H1 (cell line): ENCODE measurements at regions not wholly inside any gene's neighbourhood (a gene's known extent, or its start where the extent isn't known, plus 50 kb on each side); places are given as distances from the start of the nearest gene placed in this dataset.

ENCODE experiments used
- CTCF ChIA-PET: fragments of 300-600 bp; sonication (Branson Sonifier 250); formaldehyde crosslinking; loops from one replicate; lab custom pipeline; 2021; ENCODE audit not compliant: partially characterized antibody; lab: Charles Lee
- POLR2A ChIA-PET: fragments of 300-600 bp; sonication (Branson Sonifier 250); formaldehyde crosslinking; loops from one replicate; lab custom pipeline; 2021; ENCODE audit warnings: inconsistent platforms; ENCODE audit not compliant: partially characterized antibody; lab: Charles Lee
- DNase-seq, 2 experiments: peaks; one replicate each; pipeline versions ENCODE4 v3.0.0 to v3.0.0-alpha.2; 2010 to 2022; ENCODE audit warnings: low spot score in 2 of 2, low read depth in 1 of 2, mixed read lengths in 1 of 2
- FAIRE-seq: peaks from 2 replicates; lab custom pipeline; 2011; peaks lifted over from hg19 to GRCh38; lab: Jason Lieb, UNC
- H2AFZ ChIP-seq: 2 replicates; pipeline ENCODE4 v1.8.1; 2012; ENCODE audit warnings: low read length, inconsistent platforms
- H2AK5ac ChIP-seq: 2 replicates; pipeline ENCODE4 v1.6.1; 2013; ENCODE audit warnings: low read depth, low read length
- H2BK120ac ChIP-seq: replicated peaks from 2 replicates; pipeline ENCODE3; 2013; ENCODE audit warnings: low read depth, low read length, inconsistent platforms
- H2BK12ac ChIP-seq: 2 replicates; pipeline ENCODE4 v1.6.1; 2013; ENCODE audit warnings: low read depth, low read length
- H2BK15ac ChIP-seq: 2 replicates; pipeline ENCODE4 v1.6.1; 2013; ENCODE audit warnings: low read length
- H2BK20ac ChIP-seq: 2 replicates; pipeline ENCODE4 v1.6.1; 2013; ENCODE audit warnings: low read length
- H2BK5ac ChIP-seq: 2 replicates; pipeline ENCODE4 v1.6.1; 2013; ENCODE audit warnings: low read depth, low read length
- H3K14ac ChIP-seq: 2 replicates; pipeline ENCODE4 v1.6.1; 2013; ENCODE audit warnings: inconsistent platforms; ENCODE audit not compliant: insufficient read length
- H3K18ac ChIP-seq: 2 replicates; pipeline ENCODE4 v1.6.1; 2013; ENCODE audit warnings: low read length; ENCODE audit errors: extremely low read depth
- H3K23ac ChIP-seq: 2 replicates; pipeline ENCODE4 v1.6.1; 2013; ENCODE audit warnings: inconsistent platforms; ENCODE audit not compliant: insufficient read length
- H3K23me2 ChIP-seq: 2 replicates; pipeline ENCODE4 v1.6.1; 2013; ENCODE audit warnings: low read depth, low read length
- H3K27ac ChIP-seq: 2 replicates; pipeline ENCODE4 v1.6.1; 2011; ENCODE audit warnings: low read depth, low read length, inconsistent platforms
- H3K27me3 ChIP-seq, 4 experiments: replicated peaks in 1 of 4; 1 replicate in 1 of 4; 2 replicates in 3 of 4; pipeline versions ENCODE4 v1.6.1 to v1.8.1; 2011 to 2013; ENCODE audit warnings: low read length in 3 of 4, mild to moderate bottlenecking in 3 of 4, inconsistent platforms in 2 of 4, mixed read lengths in 2 of 4, moderate library complexity in 1 of 4; ENCODE audit not compliant: control insufficient read depth in 3 of 4, insufficient read depth in 3 of 4; ENCODE audit errors: extremely low read depth in 1 of 4
- H3K36me3 ChIP-seq, 4 experiments: 2 replicates each; pipeline versions ENCODE4 v1.6.1 to v1.8.1; 2011 to 2013; ENCODE audit warnings: mild to moderate bottlenecking in 4 of 4, low read length in 3 of 4, moderate library complexity in 2 of 4, control low read depth in 1 of 4, inconsistent platforms in 1 of 4; ENCODE audit not compliant: insufficient read depth in 4 of 4, control insufficient read depth in 2 of 4
- H3K4ac ChIP-seq: replicated peaks from 2 replicates; pipeline ENCODE3; 2013; ENCODE audit warnings: low read length, low read depth, mixed read lengths, inconsistent platforms; ENCODE audit not compliant: insufficient read length
- H3K4me1 ChIP-seq, 4 experiments: replicated peaks in 1 of 4; 1 replicate in 1 of 4; 2 replicates in 3 of 4; pipeline versions ENCODE4 v1.6.1 to v1.8.1; 2011 to 2013; ENCODE audit warnings: low read length in 3 of 4, inconsistent platforms in 2 of 4, mixed read lengths in 1 of 4; ENCODE audit not compliant: insufficient read depth in 4 of 4, control insufficient read depth in 3 of 4
- H3K4me2 ChIP-seq, 2 experiments: 2 replicates each; pipeline versions ENCODE4 v1.6.1 to v1.8.1; 2011 to 2013; ENCODE audit warnings: low read depth in 2 of 2, low read length in 2 of 2, control low read depth in 1 of 2, inconsistent platforms in 1 of 2, mild to moderate bottlenecking in 1 of 2; ENCODE audit not compliant: insufficient read depth in 1 of 2
- H3K4me3 ChIP-seq, 4 experiments: fragments of 200-600, 300-600 bp in 1 of 4; sonication (generic), shearing (Covaris generic), sonication (Bioruptor Twin) in 1 of 4; 2 replicates each; pipeline versions ENCODE4 v1.5.1 to v1.8.1; 2011 to 2016; ENCODE audit warnings: low read length in 4 of 4, low read depth in 3 of 4, control low read depth in 2 of 4, inconsistent platforms in 2 of 4, mild to moderate bottlenecking in 2 of 4, mixed read lengths in 1 of 4, moderate library complexity in 1 of 4; ENCODE audit not compliant: insufficient read depth in 2 of 4; ENCODE audit errors: extremely low read depth in 1 of 4
- H3K56ac ChIP-seq: replicated peaks from 2 replicates; pipeline ENCODE3; 2013; ENCODE audit warnings: low read depth, mild to moderate bottlenecking, mixed read lengths, low read length, inconsistent platforms; ENCODE audit not compliant: insufficient read length
- H3K79me1 ChIP-seq: 2 replicates; pipeline ENCODE4 v1.6.1; 2013; ENCODE audit warnings: low read depth, low read length, control low read depth
- H3K79me2 ChIP-seq, 2 experiments: 2 replicates each; pipeline versions ENCODE4 v1.6.1 to v1.8.1; 2012 to 2013; ENCODE audit warnings: low read length in 2 of 2, mild to moderate bottlenecking in 2 of 2, inconsistent platforms in 1 of 2; ENCODE audit not compliant: insufficient read depth in 2 of 2, control insufficient read depth in 1 of 2
- H3K9ac ChIP-seq, 4 experiments: replicated peaks in 1 of 4; 1 replicate in 1 of 4; 2 replicates in 3 of 4; pipeline versions ENCODE4 v1.6.1 to v1.8.1; 2011 to 2013; ENCODE audit warnings: low read depth in 3 of 4, low read length in 3 of 4, control low read depth in 2 of 4, mild to moderate bottlenecking in 2 of 4, moderate library complexity in 2 of 4, inconsistent platforms in 1 of 4; ENCODE audit errors: extremely low read depth in 1 of 4
- H3K9me3 ChIP-seq, 2 experiments: 2 replicates each; pipeline versions ENCODE4 v1.6.1 to v1.8.1; 2012 to 2013; ENCODE audit warnings: mild to moderate bottlenecking in 2 of 2, moderate library complexity in 2 of 2, control low read depth in 1 of 2, inconsistent platforms in 1 of 2, low read depth in 1 of 2, low read length in 1 of 2, mixed read lengths in 1 of 2; ENCODE audit not compliant: insufficient read depth in 2 of 2
- H4K20me1 ChIP-seq, 2 experiments: replicated peaks in 1 of 2; 2 replicates each; pipeline versions ENCODE3 to v1.8.1; 2011 to 2013; ENCODE audit warnings: inconsistent platforms in 2 of 2, low read length in 2 of 2, mild to moderate bottlenecking in 1 of 2; ENCODE audit not compliant: insufficient read depth in 2 of 2, control insufficient read depth in 1 of 2
- H4K5ac ChIP-seq: 2 replicates; pipeline ENCODE4 v1.6.1; 2013; ENCODE audit warnings: low read length, low read depth, mixed read lengths, inconsistent platforms; ENCODE audit not compliant: insufficient read length
- H4K8ac ChIP-seq: 2 replicates; pipeline ENCODE4 v1.8.0; 2013; ENCODE audit warnings: mild to moderate bottlenecking, moderate library complexity, low read length, inconsistent platforms; ENCODE audit not compliant: insufficient read depth; ENCODE audit errors: extremely low read depth
- H4K91ac ChIP-seq: replicated peaks from 2 replicates; pipeline ENCODE3; 2013; ENCODE audit warnings: low read length, mixed read lengths, inconsistent platforms; ENCODE audit not compliant: insufficient read length
- HDAC2 ChIP-seq, 2 experiments: fragments of 300-600 bp in 1 of 2; sonication (generic) in 1 of 2; IDR thresholded peaks; 2 replicates each; pipeline ENCODE4 v1.6.1; 2011 to 2012; ENCODE audit warnings: low read depth in 2 of 2, low read length in 2 of 2, mild to moderate bottlenecking in 2 of 2, moderate library complexity in 2 of 2, borderline replicate concordance in 1 of 2, inconsistent platforms in 1 of 2
- KDM5A ChIP-seq: fragments of 200-600 bp; IDR thresholded peaks from 2 replicates; pipeline ENCODE4 v1.7.1; 2012; ENCODE audit warnings: mild to moderate bottlenecking, low read length, inconsistent platforms, mixed read lengths
- PHF8 ChIP-seq: fragments of 200-600 bp; sonication (generic); conservative IDR thresholded peaks from 2 replicates; pipeline ENCODE4 v1.7.1; 2012; ENCODE audit warnings: low read depth, mild to moderate bottlenecking, inconsistent platforms, low read length, moderate library complexity
- TAF1 ChIP-seq: IDR thresholded peaks from 2 replicates; pipeline ENCODE4 v1.6.1; 2011; ENCODE audit warnings: mild to moderate bottlenecking, low read depth, low read length
- WGBS, 2 experiments: shearing (Covaris generic) in 1 of 2; methylation state at CpG; one replicate each; pipeline versions ENCODE4 v1.1.6 to v1.1.7; 2013 to 2015; ENCODE audit warnings: low lambda C conversion rate in 2 of 2, mixed read lengths in 2 of 2, inconsistent platforms in 1 of 2, low coverage in 1 of 2, missing lambda C conversion rate in 1 of 2; ENCODE audit not compliant: insufficient replicate concordance in 2 of 2, insufficient coverage in 1 of 2, insufficient read length in 1 of 2; ENCODE audit errors: extremely low coverage in 1 of 2, missing lambda C conversion rate in 1 of 2; 5-methylcytosine and 5-hydroxymethylcytosine counted together
- TF ChIP-seq, protein P1 (sequence below): IDR thresholded peaks from 2 replicates; pipeline ENCODE4 v1.6.1; 2011; ENCODE audit warnings: low read depth, mild to moderate bottlenecking, low read length; ENCODE audit not compliant: insufficient read depth

DNA sequence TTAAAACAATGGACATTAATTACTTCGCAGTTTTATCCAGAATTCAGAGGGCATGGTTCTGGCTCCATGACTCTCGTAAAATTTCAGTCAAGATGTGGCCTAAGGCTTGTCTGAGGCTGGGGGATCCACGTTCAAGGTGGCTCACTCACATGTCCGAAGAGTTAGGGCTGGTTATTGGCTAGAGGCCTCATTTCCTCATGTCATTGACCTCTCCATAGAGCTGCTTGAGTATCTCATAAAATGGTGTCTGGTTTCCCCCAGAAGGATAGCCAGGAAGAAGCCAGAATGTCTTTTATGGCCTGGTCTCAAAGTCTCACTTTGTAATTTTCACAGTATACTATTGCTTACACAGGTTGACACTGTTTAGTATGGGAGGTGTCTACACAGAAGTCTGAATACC lies 67.3 kb upstream of the DCBLD2 start:
- H2BK12ac ChIP-seq = no peak overlapping the region
- H3K4me1 ChIP-seq = no peaks in the 10 kb centered on the region
- no peak overlapping the region for H2BK5ac ChIP-seq
- no peaks in the 10 kb centered on the region for H3K27me3 ChIP-seq
- CTCF ChIA-PET = interaction anchor here (1.1 kb wide), 1 partner anchor 16 kb away, joined by 3 read pairs; no protein-coding TSS in a partner anchor
- WGBS, 2 experiments = 97% methylated on average over 4 of the region's 4 CpGs; no CpG with 5 or more reads in 1 of the 2 experiments
- FAIRE-seq = no peak
- DNase-seq = no peak
- H3K79me1 ChIP-seq = no peaks in the 10 kb centered on the region
- POLR2A ChIA-PET = no interaction called here
- no peak overlapping the region for H4K91ac ChIP-seq
- no peaks in the 10 kb centered on the region for H3K79me2 ChIP-seq
- H3K18ac ChIP-seq = no peak overlapping the region
- no peak overlapping the region for H3K14ac ChIP-seq
- H2BK120ac ChIP-seq = no peak overlapping the region
- no peak overlapping the region for H3K4me3 ChIP-seq
- H4K8ac ChIP-seq = no peak overlapping the region
- TF ChIP-seq, protein P1, sequence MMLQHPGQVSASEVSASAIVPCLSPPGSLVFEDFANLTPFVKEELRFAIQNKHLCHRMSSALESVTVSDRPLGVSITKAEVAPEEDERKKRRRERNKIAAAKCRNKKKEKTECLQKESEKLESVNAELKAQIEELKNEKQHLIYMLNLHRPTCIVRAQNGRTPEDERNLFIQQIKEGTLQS = no peak
- TF ChIP-seq PHF8 (no peak), HDAC2 (IDR thresholded peaks at IDR 0.05; ENCODE audit: borderline replicate concordance in 1 of 2, low read depth in 2 of 2, low read length in 2 of 2) (no peak), KDM5A (no peak), TAF1 (no peak)
- TF ChIP-seq, all 59 proteins: peak for 0
- Histone ChIP-seq H3K9me3 (no peaks in the 10 kb centered on the region), H2AFZ (no peak overlapping the region), H4K20me1 (no peaks in the 10 kb centered on the region), H2BK20ac (no peak overlapping the region), H2AK5ac (no peak overlapping the region), H3K23ac (no peak overlapping the region), H3K27ac (no peak overlapping the region), H3K9ac (no peak overlapping the region), H3K23me2 (no peaks in the 10 kb centered on the region), H4K5ac (no peak overlapping the region), H3K4ac (no peak overlapping the region), H3K36me3 (no peaks in the 10 kb centered on the region), H3K56ac (no peak overlapping the region), H2BK15ac (no peak overlapping the region), H3K4me2 (no peak overlapping the region)
